Mesenchymal stem cell (in vitro differentiated cells and primary cell): ENCODE measurements at regions not wholly inside any gene's neighbourhood (a gene's known extent, or its start where the extent isn't known, plus 50 kb on each side); places are given as distances from the start of the nearest gene placed in this dataset.
"Not testable (repeated sequence)": the region's sequence is repeated elsewhere in the genome, so short reads cannot be mapped to it uniquely, and the experiment has no call there.

Experiments used
- DNase-seq: peaks from one replicate; pipeline ENCODE4 v3.0.0-alpha.2; 2013
- H2AFZ ChIP-seq: one replicate; pipeline ENCODE4 v1.6.1; 2013; ENCODE audit warnings: low read depth, mild to moderate bottlenecking, control low read depth, inconsistent platforms, low read length, moderate library complexity
- H2AK5ac ChIP-seq: 2 replicates; pipeline ENCODE4 v1.6.1; 2013; ENCODE audit warnings: low read length, moderate library complexity, mild to moderate bottlenecking, inconsistent platforms; ENCODE audit not compliant: severe bottlenecking
- H2BK120ac ChIP-seq: one replicate; pipeline ENCODE4 v1.6.1; 2013; ENCODE audit warnings: low read depth, mild to moderate bottlenecking, inconsistent platforms, low read length, moderate library complexity
- H2BK12ac ChIP-seq, 2 experiments: one replicate each; pipeline ENCODE4 v1.6.1; 2013; ENCODE audit warnings: inconsistent platforms in 2 of 2, low read length in 2 of 2, mild to moderate bottlenecking in 2 of 2, moderate library complexity in 2 of 2, control low read depth in 1 of 2
- H2BK15ac ChIP-seq: one replicate; pipeline ENCODE4 v1.6.1; 2013; ENCODE audit warnings: mild to moderate bottlenecking, low read depth, inconsistent platforms; ENCODE audit not compliant: poor library complexity, severe bottlenecking
- H2BK5ac ChIP-seq: 2 replicates; pipeline ENCODE4 v1.6.1; 2013; ENCODE audit warnings: low read depth, mild to moderate bottlenecking, low read length, control low read depth, inconsistent platforms; ENCODE audit not compliant: poor library complexity, severe bottlenecking
- H3K14ac ChIP-seq, 2 experiments: one replicate each; pipeline ENCODE4 v1.6.1; 2013; ENCODE audit warnings: inconsistent platforms in 2 of 2, low read length in 2 of 2, control low read depth in 1 of 2, mild to moderate bottlenecking in 1 of 2, moderate library complexity in 1 of 2
- H3K18ac ChIP-seq, 2 experiments: one replicate each; pipeline ENCODE4 v1.6.1; 2013; ENCODE audit warnings: inconsistent platforms in 2 of 2, low read length in 2 of 2, control low read depth in 1 of 2, low read depth in 1 of 2, mild to moderate bottlenecking in 1 of 2
- H3K23ac ChIP-seq, 2 experiments: one replicate each; pipeline ENCODE4 v1.6.1; 2013; ENCODE audit warnings: inconsistent platforms in 2 of 2, low read length in 2 of 2, mild to moderate bottlenecking in 2 of 2, moderate library complexity in 2 of 2, control low read depth in 1 of 2
- H3K27ac ChIP-seq: 2 replicates; pipeline ENCODE4 v1.5.1; 2013; ENCODE audit warnings: mild to moderate bottlenecking, moderate library complexity, low read length, control low read depth, inconsistent platforms; ENCODE audit not compliant: poor library complexity, severe bottlenecking
- H3K27me3 ChIP-seq, 2 experiments: 2 replicates each; pipeline versions ENCODE4 v1.6.1 to v1.7.0; 2013; ENCODE audit warnings: low read length in 2 of 2, mild to moderate bottlenecking in 2 of 2, moderate library complexity in 2 of 2, control low read depth in 1 of 2, inconsistent platforms in 1 of 2; ENCODE audit not compliant: control insufficient read depth in 1 of 2, insufficient read depth in 1 of 2
- H3K36me3 ChIP-seq, 2 experiments: 2 replicates each; pipeline versions ENCODE4 v1.6.1 to v1.7.0; 2013; ENCODE audit warnings: low read length in 2 of 2, control low read depth in 1 of 2, inconsistent platforms in 1 of 2, low read depth in 1 of 2, mild to moderate bottlenecking in 1 of 2; ENCODE audit not compliant: insufficient read depth in 2 of 2, control insufficient read depth in 1 of 2
- H3K4ac ChIP-seq, 2 experiments: one replicate each; pipeline ENCODE4 v1.6.1; 2013; ENCODE audit warnings: inconsistent platforms in 2 of 2, low read length in 2 of 2, mild to moderate bottlenecking in 2 of 2, moderate library complexity in 2 of 2, control low read depth in 1 of 2, low read depth in 1 of 2
- H3K4me1 ChIP-seq: 2 replicates; pipeline ENCODE4 v1.6.1; 2013; ENCODE audit warnings: low read depth, low read length, control low read depth; ENCODE audit not compliant: control insufficient read depth, insufficient read depth
- H3K4me2 ChIP-seq: 2 replicates; pipeline ENCODE4 v1.6.1; 2013; ENCODE audit warnings: low read length, mild to moderate bottlenecking, inconsistent platforms; ENCODE audit not compliant: poor library complexity, severe bottlenecking
- H3K4me3 ChIP-seq, 2 experiments: 2 replicates each; pipeline versions ENCODE4 v1.5.1 to v1.7.0; 2013; ENCODE audit warnings: low read length in 2 of 2, mild to moderate bottlenecking in 2 of 2, control low read depth in 1 of 2, low read depth in 1 of 2; ENCODE audit not compliant: insufficient read depth in 1 of 2
- H3K79me1 ChIP-seq: replicated peaks from 2 replicates; pipeline ENCODE4 v1.6.1; 2013; ENCODE audit warnings: mild to moderate bottlenecking, control low read depth, low read length, inconsistent platforms; ENCODE audit not compliant: poor library complexity, severe bottlenecking
- H3K9ac ChIP-seq: 2 replicates; pipeline ENCODE4 v1.7.0; 2013; ENCODE audit warnings: mild to moderate bottlenecking, low read length, moderate library complexity
- H3K9me3 ChIP-seq: 2 replicates; pipeline ENCODE4 v1.7.0; 2013; ENCODE audit warnings: mild to moderate bottlenecking, low read length; ENCODE audit not compliant: control insufficient read depth
- H4K8ac ChIP-seq: one replicate; pipeline ENCODE4 v1.6.1; 2013; ENCODE audit warnings: inconsistent platforms, mild to moderate bottlenecking, low read length, moderate library complexity
- H4K91ac ChIP-seq: one replicate; pipeline ENCODE4 v1.6.1; 2013; ENCODE audit warnings: mild to moderate bottlenecking, low read length, inconsistent platforms
- whole genome bisulfite sequencing: methylation state at CpG from one replicate; pipeline ENCODE4 v1.1.7; 2013; ENCODE audit warnings: mixed read lengths; 5-methylcytosine and 5-hydroxymethylcytosine counted together

GRCh38 chr21:17279663-17280062, 233.2 kb upstream of the CXADR start:
- no peaks in the 10 kb centered on the region for H3K36me3 ChIP-seq
- no peak overlapping the region for H3K23ac ChIP-seq
- no peak overlapping the region for H2BK15ac ChIP-seq
- H3K27ac ChIP-seq: no peak overlapping the region
- no peak overlapping the region for H3K4ac ChIP-seq
- no peak overlapping the region for H3K14ac ChIP-seq
- no peak overlapping the region for H4K91ac ChIP-seq
- H2AFZ ChIP-seq: no peak overlapping the region
- no peak overlapping the region for H3K4me2 ChIP-seq
- no peak overlapping the region for H2BK5ac ChIP-seq
- no peak overlapping the region for H3K4me3 ChIP-seq
- no peak overlapping the region for H2BK120ac ChIP-seq
- peaks cover 15% of the 10 kb centered on the region for H3K9me3 ChIP-seq
- no peak overlapping the region for H3K9ac ChIP-seq
- H3K18ac ChIP-seq: no peak overlapping the region
- no peak overlapping the region for H2BK12ac ChIP-seq
- no peak overlapping the region for H4K8ac ChIP-seq
- no peak overlapping the region for H2AK5ac ChIP-seq
- H3K4me1 ChIP-seq: no peaks in the 10 kb centered on the region
- DNase-seq: no peak
- H3K27me3 ChIP-seq: no peaks in the 10 kb centered on the region
- H3K79me1 ChIP-seq: no peaks in the 10 kb centered on the region
- WGBS: 71% methylated on average over 3 of the region's 3 CpGs

- H3K23ac ChIP-seq: not testable (repeated sequence)
- WGBS: 92% methylated on average over 9 of the region's 11 CpGs
Observed at GRCh38 chr21:17293016-17293562, 219.8 kb upstream of the CXADR start.

GRCh38 chr21:17295997-17296396, 216.8 kb upstream of the CXADR start:
- Histone ChIP-seq H3K27ac (no peak overlapping the region), H4K91ac (no peak overlapping the region), H3K9ac (no peak overlapping the region), H3K23ac (no peak overlapping the region), H3K27me3 (no peaks in the 10 kb centered on the region), H3K36me3 (no peaks in the 10 kb centered on the region), H2AFZ (no peak overlapping the region), H2AK5ac (no peak overlapping the region), H3K79me1 (no peaks in the 10 kb centered on the region), H2BK15ac (no peak overlapping the region), H3K4ac (no peak overlapping the region), H3K4me2 (no peak overlapping the region), H3K14ac (no peak overlapping the region), H4K8ac (no peak overlapping the region), H3K4me1 (no peaks in the 10 kb centered on the region), H2BK120ac (no peak overlapping the region), H2BK12ac (no peak overlapping the region), H3K18ac (no peak overlapping the region), H3K4me3 (no peak overlapping the region), H2BK5ac (no peak overlapping the region), H3K9me3 (peaks cover 11% of the 10 kb centered on the region)
- no peak for DNase-seq
- 52% methylated on average over 5 of the region's 5 CpGs for WGBS

More at GRCh38 chr21:17293016-17293562, 219.8 kb upstream of the CXADR start:
- not testable (repeated sequence) for H3K18ac ChIP-seq, H2BK15ac ChIP-seq, H4K8ac ChIP-seq, H3K36me3 ChIP-seq, H4K91ac ChIP-seq, H2BK12ac ChIP-seq, H2BK5ac ChIP-seq, H3K4me3 ChIP-seq, H3K79me1 ChIP-seq, H3K27ac ChIP-seq, H3K9ac ChIP-seq, H3K4ac ChIP-seq, H2BK120ac ChIP-seq, H3K27me3 ChIP-seq, H2AK5ac ChIP-seq, H3K14ac ChIP-seq, H3K4me2 ChIP-seq, H2AFZ ChIP-seq, DNase-seq, H3K4me1 ChIP-seq
- peaks cover 11% of the 10 kb centered on the region for H3K9me3 ChIP-seq

- not testable (repeated sequence) for DNase-seq, H2AK5ac ChIP-seq, H4K8ac ChIP-seq, H3K4me3 ChIP-seq, H2BK12ac ChIP-seq, H3K79me1 ChIP-seq, H3K4ac ChIP-seq, H3K36me3 ChIP-seq, H3K4me1 ChIP-seq, H3K27me3 ChIP-seq, H3K27ac ChIP-seq, H3K23ac ChIP-seq, H2BK15ac ChIP-seq, H2BK120ac ChIP-seq, H4K91ac ChIP-seq, H3K9me3 ChIP-seq, H2AFZ ChIP-seq, H3K9ac ChIP-seq, H3K18ac ChIP-seq, H3K4me2 ChIP-seq, H3K14ac ChIP-seq, H2BK5ac ChIP-seq
- 57% methylated on average over 1 of the region's 1 CpG for WGBS
Observed at GRCh38 chr21:17299576-17299975, 213.3 kb upstream of the CXADR start.
